IMR-90 (cell line): ENCODE measurements at regions not wholly inside any gene's neighbourhood (a gene's known extent, or its start where the extent isn't known, plus 50 kb on each side); places are given as distances from the start of the nearest gene placed in this dataset.

ENCODE experiments used
- ATAC-seq: fragments of 200-7000 bp; cut with Tn5 transposase; 2 replicates; pipeline ENCODE4 v1.9.1; 2020; ENCODE audit warnings: low read depth, mild to moderate bottlenecking, moderate library complexity
- BruUV-seq: library from RNA; stranded (reverse); fragments of 400-500 nt; replicated peaks from 2 replicates; lab custom pipeline; 2021; lab: Mats Ljungman, UMichigan
- CTCF ChIA-PET: fragments of 300-600 bp; formaldehyde crosslinking; extraction: SDS; loops from one replicate; lab custom pipeline; 2021; ENCODE audit warnings: antibody characterized with exemption; lab: Yijun Ruan, JAX
- POLR2A ChIA-PET: fragments of 300-600 bp; sonication (Branson Sonifier 250); formaldehyde crosslinking; loops from one replicate; lab custom pipeline; 2022; ENCODE audit warnings: antibody characterized with exemption; ENCODE audit not compliant: unreplicated experiment; lab: Charles Lee
- DNase-seq: peaks from one replicate; pipeline ENCODE4 v3.0.0; 2013
- H2AFZ ChIP-seq: replicated peaks from 2 replicates; pipeline ENCODE3; 2013; ENCODE audit warnings: low read length, mild to moderate bottlenecking; ENCODE audit not compliant: poor library complexity
- H2AK5ac ChIP-seq: 2 replicates; pipeline ENCODE4 v1.6.1; 2013; ENCODE audit warnings: low read depth, low read length, inconsistent platforms
- H2AK9ac ChIP-seq: replicated peaks from 2 replicates; pipeline ENCODE3; 2013; ENCODE audit warnings: mild to moderate bottlenecking, low read depth, low read length, moderate library complexity; ENCODE audit not compliant: poor library complexity
- H2BK120ac ChIP-seq: 2 replicates; pipeline ENCODE4 v1.6.1; 2013; ENCODE audit warnings: low read depth, low read length, inconsistent platforms
- H2BK15ac ChIP-seq: 3 replicates; pipeline ENCODE4 v1.6.1; 2013; ENCODE audit warnings: low read depth, low read length, inconsistent platforms
- H2BK20ac ChIP-seq: 2 replicates; pipeline ENCODE4 v1.6.1; 2013; ENCODE audit warnings: low read depth, mild to moderate bottlenecking, inconsistent platforms, low read length, moderate library complexity
- H2BK5ac ChIP-seq: 2 replicates; pipeline ENCODE4 v1.6.1; 2013; ENCODE audit warnings: mild to moderate bottlenecking, low read depth, low read length, inconsistent platforms; ENCODE audit not compliant: poor library complexity, severe bottlenecking
- H3K14ac ChIP-seq: replicated peaks from 2 replicates; pipeline ENCODE4 v1.6.1; 2013; ENCODE audit warnings: low read depth, low read length, inconsistent platforms
- H3K18ac ChIP-seq: 2 replicates; pipeline ENCODE4 v1.6.1; 2013; ENCODE audit warnings: low read depth, low read length, control low read depth
- H3K23ac ChIP-seq: 2 replicates; pipeline ENCODE4 v1.6.1; 2013; ENCODE audit warnings: low read depth, low read length, inconsistent platforms
- H3K27ac ChIP-seq: 2 replicates; pipeline ENCODE4 v1.5.1; 2013; ENCODE audit warnings: mild to moderate bottlenecking, control low read depth, low read length; ENCODE audit not compliant: insufficient read depth
- H3K27me3 ChIP-seq: 2 replicates; pipeline ENCODE4 v1.6.1; 2013; ENCODE audit warnings: low read length; ENCODE audit not compliant: control insufficient read depth, insufficient read depth
- H3K36me3 ChIP-seq: 2 replicates; pipeline ENCODE4 v1.6.1; 2013; ENCODE audit warnings: low read length, mixed read lengths; ENCODE audit not compliant: control insufficient read depth, insufficient read depth
- H3K4ac ChIP-seq: 2 replicates; pipeline ENCODE4 v1.6.1; 2013; ENCODE audit warnings: low read depth, low read length, inconsistent platforms
- H3K4me1 ChIP-seq: 2 replicates; pipeline ENCODE4 v1.6.1; 2013; ENCODE audit warnings: low read length, mixed read lengths; ENCODE audit not compliant: control insufficient read depth, insufficient read depth
- H3K4me2 ChIP-seq: 2 replicates; pipeline ENCODE4 v1.6.1; 2013; ENCODE audit warnings: low read depth, mild to moderate bottlenecking, control low read depth, low read length, moderate library complexity
- H3K4me3 ChIP-seq: 2 replicates; pipeline ENCODE4 v1.5.1; 2013; ENCODE audit warnings: low read depth, mild to moderate bottlenecking, control low read depth, low read length, moderate library complexity; ENCODE audit not compliant: insufficient read depth
- H3K56ac ChIP-seq: 2 replicates; pipeline ENCODE4 v1.6.1; 2013; ENCODE audit warnings: low read length, inconsistent platforms; ENCODE audit not compliant: insufficient read depth; ENCODE audit errors: extremely low read depth
- H3K79me1 ChIP-seq, 2 experiments: 2 replicates each; pipeline ENCODE4 v1.6.1; 2013; ENCODE audit warnings: low read length in 2 of 2, inconsistent platforms in 1 of 2, low read depth in 1 of 2
- H3K9ac ChIP-seq: 2 replicates; pipeline ENCODE4 v1.6.1; 2013; ENCODE audit warnings: low read depth, low read length, control low read depth
- H3K9me1 ChIP-seq: 2 replicates; pipeline ENCODE4 v1.6.1; 2013; ENCODE audit warnings: low read length, inconsistent platforms; ENCODE audit not compliant: insufficient read depth
- H3K9me3 ChIP-seq: 2 replicates; pipeline ENCODE4 v1.6.1; 2013; ENCODE audit warnings: low read length; ENCODE audit not compliant: control insufficient read depth, insufficient read depth
- H4K20me1 ChIP-seq: 2 replicates; pipeline ENCODE4 v1.6.1; 2013; ENCODE audit warnings: low read length, inconsistent platforms; ENCODE audit not compliant: insufficient read depth
- H4K5ac ChIP-seq: 2 replicates; pipeline ENCODE4 v1.6.1; 2013; ENCODE audit warnings: mild to moderate bottlenecking, low read depth, low read length, control low read depth
- H4K8ac ChIP-seq, 2 experiments: 2 replicates each; pipeline ENCODE4 v1.6.1; 2013; ENCODE audit warnings: low read depth in 2 of 2, low read length in 2 of 2, control low read depth in 1 of 2, inconsistent platforms in 1 of 2
- H4K91ac ChIP-seq: 2 replicates; pipeline ENCODE4 v1.6.1; 2013; ENCODE audit warnings: low read depth, low read length, inconsistent platforms; ENCODE audit not compliant: insufficient read depth
- CEBPB ChIP-seq: IDR thresholded peaks from 2 replicates; pipeline ENCODE4 v1.6.1; 2012; ENCODE audit warnings: low read depth, low read length, improper control_type of control experiment
- FOS ChIP-seq: fragments of 150-350 bp; IDR thresholded peaks from 2 replicates; pipeline ENCODE4 v1.6.1; 2016; ENCODE audit warnings: low read depth, low read length
- MAFK ChIP-seq: IDR thresholded peaks from 2 replicates; pipeline ENCODE4 v1.6.1; 2012; ENCODE audit warnings: low read depth, low read length, improper control_type of control experiment
- MXI1 ChIP-seq: IDR thresholded peaks from 2 replicates; pipeline ENCODE4 v1.6.1; 2012; ENCODE audit warnings: low read depth, mild to moderate bottlenecking, low read length, moderate library complexity, borderline replicate concordance
- NFE2L2 ChIP-seq: fragments of 150-350 bp; IDR thresholded peaks from 2 replicates; pipeline ENCODE4 v1.6.1; 2016; ENCODE audit warnings: low read depth, mild to moderate bottlenecking, low read length
- RAD21 ChIP-seq: IDR thresholded peaks from 2 replicates; pipeline ENCODE4 v1.6.1; 2012; ENCODE audit warnings: low read length, improper control_type of control experiment
- RFX5 ChIP-seq: IDR thresholded peaks from 2 replicates; pipeline ENCODE4 v1.8.0; 2012; ENCODE audit warnings: low read depth, mild to moderate bottlenecking, low read length, moderate library complexity
- SMC3 ChIP-seq: fragments of 150-350 bp; IDR thresholded peaks from 2 replicates; pipeline ENCODE4 v1.6.1; 2016; ENCODE audit warnings: low read depth, mild to moderate bottlenecking, antibody characterized with exemption, low read length, moderate library complexity
- WGBS, 2 experiments: methylation state at CpG; one replicate each; pipeline versions ENCODE4 v1.1.5 to v1.1.7; 2013; ENCODE audit warnings: missing lambda C conversion rate in 2 of 2; ENCODE audit not compliant: insufficient read length in 1 of 2; ENCODE audit errors: extremely low coverage in 2 of 2; 5-methylcytosine and 5-hydroxymethylcytosine counted together
- dilution Hi-C: fragments of 300-500 bp; cut with HindIII; formaldehyde crosslinking; loops from one replicate; pipeline ENCODE4 v1.14.3; 2018; ENCODE audit warnings: low sequenced_read_pairs; ENCODE audit not compliant: unreplicated experiment
- in situ Hi-C: fragments of 300-500 bp; cut with MboI; formaldehyde crosslinking; loops from 3 replicates; pipeline ENCODE4 v1.14.3; 2019; ENCODE audit warnings: low sequenced_read_pairs, inconsistent platforms, mixed read lengths
- intact Hi-C: fragments of 100-400 bp; cut with micrococcal nuclease; formaldehyde crosslinking; loops from 2 replicates; pipeline ENCODE4 v1.10.0; 2022
- TF ChIP-seq, protein P1 (sequence below): fragments of 150-350 bp; IDR thresholded peaks from 2 replicates; pipeline ENCODE4 v1.6.1; 2016; ENCODE audit warnings: low read depth, mild to moderate bottlenecking, low read length, moderate library complexity, borderline replicate concordance

DNA sequence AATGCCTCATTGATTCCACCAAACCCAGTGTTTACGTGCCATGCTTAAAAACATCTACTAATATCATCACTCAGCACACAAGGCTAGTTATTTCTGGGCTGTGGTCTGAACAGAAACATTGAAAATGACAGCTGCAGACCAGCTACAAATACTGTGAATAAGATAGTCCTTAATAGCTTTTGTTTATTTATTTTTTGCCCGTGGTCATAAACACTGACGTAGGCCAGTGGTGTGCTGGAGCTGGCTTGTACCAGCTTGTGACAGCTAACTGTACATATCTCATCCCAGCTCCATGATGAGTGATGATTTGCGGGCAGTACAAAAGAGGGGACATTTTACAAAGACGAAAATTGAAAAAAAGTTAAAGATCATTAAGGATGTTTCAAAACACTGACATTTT, 1057.0 kb downstream of the EPHA7 start:
- H2AFZ ChIP-seq: no peak overlapping the region
- H3K4me1 ChIP-seq: peaks cover 6% of the 10 kb centered on the region; the same call in 1 of the 2 replicates
- no peak overlapping the region for H2AK9ac ChIP-seq
- no peaks in the 10 kb centered on the region for H3K9me3 ChIP-seq
- dilution Hi-C loops: no loop called here
- no peaks in the 10 kb centered on the region for H4K20me1 ChIP-seq
- no peak overlapping the region for H3K4me2 ChIP-seq
- no peak for DNase-seq
- ChIA-PET CTCF (no interaction called here), POLR2A (no interaction called here)
- no peaks in the 10 kb centered on the region for H3K79me1 ChIP-seq
- BruUV-seq: no TSS peak
- in situ Hi-C loops: no loop called here
- H4K5ac ChIP-seq: no peak overlapping the region
- H2BK15ac ChIP-seq: no peak overlapping the region; the same call in 2 of the 3 replicates
- no peak overlapping the region for H2BK5ac ChIP-seq
- no peaks in the 10 kb centered on the region for H3K36me3 ChIP-seq
- no CpG with 5 or more reads among the region's 5 CpGs for WGBS, 2 experiments
- intact Hi-C loops: no loop called here
- peak; percentile 27; the same call in 1 of the 2 replicates for ATAC-seq
- no peak overlapping the region for H4K91ac ChIP-seq
- H2AK5ac ChIP-seq: no peak overlapping the region
- no peak overlapping the region for H4K8ac ChIP-seq
- TF ChIP-seq NFE2L2: no peak
- TF ChIP-seq RAD21: no peak
- TF ChIP-seq RFX5: no peak
- no peak for TF ChIP-seq MXI1
- TF ChIP-seq FOS: no peak
- no peak for TF ChIP-seq SMC3
- TF ChIP-seq, protein P1, sequence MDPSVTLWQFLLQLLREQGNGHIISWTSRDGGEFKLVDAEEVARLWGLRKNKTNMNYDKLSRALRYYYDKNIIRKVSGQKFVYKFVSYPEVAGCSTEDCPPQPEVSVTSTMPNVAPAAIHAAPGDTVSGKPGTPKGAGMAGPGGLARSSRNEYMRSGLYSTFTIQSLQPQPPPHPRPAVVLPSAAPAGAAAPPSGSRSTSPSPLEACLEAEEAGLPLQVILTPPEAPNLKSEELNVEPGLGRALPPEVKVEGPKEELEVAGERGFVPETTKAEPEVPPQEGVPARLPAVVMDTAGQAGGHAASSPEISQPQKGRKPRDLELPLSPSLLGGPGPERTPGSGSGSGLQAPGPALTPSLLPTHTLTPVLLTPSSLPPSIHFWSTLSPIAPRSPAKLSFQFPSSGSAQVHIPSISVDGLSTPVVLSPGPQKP: no peak
- TF ChIP-seq MAFK: no peak
- TF ChIP-seq CEBPB: no peak
- H3K23ac ChIP-seq: no peak overlapping the region
- no peak overlapping the region for H3K4me3 ChIP-seq
- no peak overlapping the region for H3K4ac ChIP-seq
- no peak overlapping the region for H3K56ac ChIP-seq
- peak overlapping the region; percentile 8; the same call in 1 of the 2 replicates for H3K18ac ChIP-seq
- no peak overlapping the region for H3K27ac ChIP-seq
- no peak overlapping the region for H3K9ac ChIP-seq
- no peak overlapping the region; the same call in 1 of the 2 replicates for H2BK20ac ChIP-seq
- no peaks in the 10 kb centered on the region for H3K9me1 ChIP-seq
- H3K14ac ChIP-seq: no peak overlapping the region
- H3K27me3 ChIP-seq: no peaks in the 10 kb centered on the region
- H2BK120ac ChIP-seq: no peak overlapping the region
